Endodermal cell (in vitro differentiated cells): ENCODE measurements at regions not wholly inside any gene's neighbourhood (a gene's known extent, or its start where the extent isn't known, plus 50 kb on each side); places are given as distances from the start of the nearest gene placed in this dataset.

Experiments used
- DNase-seq: peaks from one replicate; pipeline ENCODE4 v3.0.0-alpha.2; 2017
- H3K27ac ChIP-seq: 2 replicates; pipeline ENCODE4 v1.5.1; 2013; ENCODE audit warnings: mild to moderate bottlenecking, low read depth, low read length, moderate library complexity
- H3K27me3 ChIP-seq: 2 replicates; pipeline ENCODE4 v1.6.1; 2013; ENCODE audit warnings: mild to moderate bottlenecking, low read length, moderate library complexity; ENCODE audit not compliant: insufficient read depth, control insufficient read depth, poor library complexity, severe bottlenecking
- H3K36me3 ChIP-seq: 2 replicates; pipeline ENCODE4 v1.7.0; 2013; ENCODE audit warnings: mild to moderate bottlenecking, low read length, moderate library complexity; ENCODE audit not compliant: control insufficient read depth, insufficient read depth
- H3K4me1 ChIP-seq: one replicate; pipeline ENCODE4 v1.7.0; 2013; ENCODE audit warnings: low read length; ENCODE audit not compliant: control insufficient read depth, insufficient read depth
- H3K4me3 ChIP-seq: 2 replicates; pipeline ENCODE4 v1.5.1; 2013; ENCODE audit warnings: mild to moderate bottlenecking, low read length, moderate library complexity
- H3K9ac ChIP-seq: 2 replicates; pipeline ENCODE4 v1.6.1; 2013; ENCODE audit warnings: mild to moderate bottlenecking, low read length, moderate library complexity; ENCODE audit not compliant: poor library complexity, severe bottlenecking; ENCODE audit errors: extremely low read depth
- H3K9me3 ChIP-seq: 2 replicates; pipeline ENCODE4 v1.6.1; 2013; ENCODE audit warnings: mild to moderate bottlenecking, low read length, moderate library complexity; ENCODE audit not compliant: control insufficient read depth
- H3K27ac Mint-ChIP-seq: 2 replicates; pipeline ENCODE4 v1.8.0; 2020; ENCODE audit warnings: mixed read lengths
- H3K27me3 Mint-ChIP-seq: 2 replicates; pipeline ENCODE4 v1.8.0; 2021; ENCODE audit warnings: mild to moderate bottlenecking, mixed read lengths; ENCODE audit not compliant: insufficient read depth
- H3K36me3 Mint-ChIP-seq: 2 replicates; pipeline ENCODE4 v1.8.0; 2020; ENCODE audit warnings: low read depth, mixed read lengths
- H3K4me1 Mint-ChIP-seq: 2 replicates; pipeline ENCODE4 v1.8.0; 2020; ENCODE audit warnings: mixed read lengths
- H3K4me3 Mint-ChIP-seq: 2 replicates; pipeline ENCODE4 v1.8.0; 2020; ENCODE audit warnings: mild to moderate bottlenecking, moderate library complexity, mixed read lengths
- H3K9me3 Mint-ChIP-seq: 2 replicates; pipeline ENCODE4 v1.8.0; 2020; ENCODE audit warnings: mild to moderate bottlenecking, mixed read lengths
- WGBS, 2 experiments: methylation state at CpG; one replicate each; pipeline versions ENCODE4 v1.1.5 to v1.1.7; 2013; ENCODE audit warnings: missing lambda C conversion rate in 2 of 2, mixed read lengths in 1 of 2; ENCODE audit not compliant: insufficient coverage in 1 of 2, insufficient read length in 1 of 2; 5-methylcytosine and 5-hydroxymethylcytosine counted together
- TF ChIP-seq, protein P1 (sequence below): fragments of 200-600 bp; sonication (generic); conservative IDR thresholded peaks from 2 replicates; pipeline ENCODE4 v1.5.0; 2021; ENCODE audit warnings: antibody characterized with exemption, mild to moderate bottlenecking

DNA sequence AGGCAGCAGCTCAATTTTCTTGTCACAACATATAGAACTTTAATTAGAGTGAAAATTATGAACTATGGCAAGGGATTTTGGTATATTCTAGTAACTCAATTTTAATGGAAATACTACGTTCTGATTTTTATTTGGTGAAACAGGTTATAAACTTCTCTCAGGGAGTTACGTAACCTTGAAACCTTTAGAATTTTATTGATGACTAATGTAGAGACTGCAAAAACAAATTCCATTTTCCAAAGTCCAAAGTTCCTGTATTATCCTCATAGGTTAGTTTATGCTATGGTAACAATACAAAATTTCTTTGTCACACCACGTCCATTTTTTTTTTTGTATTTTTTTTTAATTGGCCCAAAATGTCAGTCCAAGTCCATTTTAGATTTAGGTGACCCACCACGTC, 185.7 kb downstream of the KLF5 start:
- Histone ChIP-seq H3K4me3 (no peak overlapping the region), H3K9ac (no peak overlapping the region), H3K27me3 (no peaks in the 10 kb centered on the region), H3K27ac (no peak overlapping the region), H3K36me3 (no peaks in the 10 kb centered on the region), H3K4me1 (peaks cover 5% of the 10 kb centered on the region), H3K9me3 (no peaks in the 10 kb centered on the region)
- Mint-ChIP-seq H3K27me3 (no peaks in the 10 kb centered on the region), H3K27ac (no peak overlapping the region), H3K9me3 (no peaks in the 10 kb centered on the region), H3K36me3 (no peaks in the 10 kb centered on the region), H3K4me1 (peaks cover 23% of the 10 kb centered on the region), H3K4me3 (no peak overlapping the region)
- no peak for DNase-seq
- TF ChIP-seq, protein P1, sequence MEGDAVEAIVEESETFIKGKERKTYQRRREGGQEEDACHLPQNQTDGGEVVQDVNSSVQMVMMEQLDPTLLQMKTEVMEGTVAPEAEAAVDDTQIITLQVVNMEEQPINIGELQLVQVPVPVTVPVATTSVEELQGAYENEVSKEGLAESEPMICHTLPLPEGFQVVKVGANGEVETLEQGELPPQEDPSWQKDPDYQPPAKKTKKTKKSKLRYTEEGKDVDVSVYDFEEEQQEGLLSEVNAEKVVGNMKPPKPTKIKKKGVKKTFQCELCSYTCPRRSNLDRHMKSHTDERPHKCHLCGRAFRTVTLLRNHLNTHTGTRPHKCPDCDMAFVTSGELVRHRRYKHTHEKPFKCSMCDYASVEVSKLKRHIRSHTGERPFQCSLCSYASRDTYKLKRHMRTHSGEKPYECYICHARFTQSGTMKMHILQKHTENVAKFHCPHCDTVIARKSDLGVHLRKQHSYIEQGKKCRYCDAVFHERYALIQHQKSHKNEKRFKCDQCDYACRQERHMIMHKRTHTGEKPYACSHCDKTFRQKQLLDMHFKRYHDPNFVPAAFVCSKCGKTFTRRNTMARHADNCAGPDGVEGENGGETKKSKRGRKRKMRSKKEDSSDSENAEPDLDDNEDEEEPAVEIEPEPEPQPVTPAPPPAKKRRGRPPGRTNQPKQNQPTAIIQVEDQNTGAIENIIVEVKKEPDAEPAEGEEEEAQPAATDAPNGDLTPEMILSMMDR: no peak
- WGBS, 2 experiments: 90 to 100% methylated on average over 1 to 4 of the region's 4 CpGs

GRCh38 chr13:73242515-73243015, 183.8 kb downstream of the KLF5 start:
- H3K27me3 ChIP-seq: no peaks in the 10 kb centered on the region
- no peak overlapping the region for H3K4me3 ChIP-seq
- H3K4me1 Mint-ChIP-seq: peaks cover 13% of the 10 kb centered on the region
- no peaks in the 10 kb centered on the region for H3K27me3 Mint-ChIP-seq
- no peaks in the 10 kb centered on the region for H3K9me3 Mint-ChIP-seq
- H3K4me1 ChIP-seq: no peaks in the 10 kb centered on the region
- no peaks in the 10 kb centered on the region for H3K36me3 Mint-ChIP-seq
- no peak overlapping the region for H3K27ac ChIP-seq
- no peak overlapping the region for H3K4me3 Mint-ChIP-seq
- H3K36me3 ChIP-seq: no peaks in the 10 kb centered on the region
- no peak overlapping the region for H3K9ac ChIP-seq
- WGBS, 2 experiments: 94% methylated on average over 2 of the region's 2 CpGs; no CpG with 5 or more reads in 1 of the 2 experiments
- no peaks in the 10 kb centered on the region for H3K9me3 ChIP-seq
- no peak for DNase-seq
- TF ChIP-seq, protein P1: no peak
- H3K27ac Mint-ChIP-seq: no peak overlapping the region

DNA sequence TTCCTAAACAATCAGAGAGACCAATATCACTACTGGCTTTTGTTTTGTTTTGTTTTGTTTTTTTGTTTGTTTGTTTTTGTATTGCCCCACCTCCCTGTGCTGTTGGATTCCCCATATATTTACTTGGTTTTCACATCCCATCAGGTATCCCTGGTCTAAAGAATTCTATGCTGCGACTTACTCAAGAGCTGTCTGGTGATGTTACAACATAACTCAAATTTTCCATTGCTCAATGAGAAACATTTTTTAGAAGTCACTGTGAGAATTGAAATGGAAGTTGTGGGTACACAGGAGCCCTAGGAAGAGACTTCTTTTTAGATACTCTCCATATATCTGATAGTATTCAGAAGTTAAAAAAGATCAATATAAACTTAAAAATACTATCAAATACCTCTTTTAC, 181.4 kb downstream of the KLF5 start:
- TF ChIP-seq, protein P1: no peak
- Histone ChIP-seq H3K27ac (no peak overlapping the region), H3K27me3 (no peaks in the 10 kb centered on the region), H3K4me3 (no peak overlapping the region), H3K4me1 (no peaks in the 10 kb centered on the region), H3K9ac (no peak overlapping the region), H3K9me3 (no peaks in the 10 kb centered on the region), H3K36me3 (no peaks in the 10 kb centered on the region)
- Mint-ChIP-seq H3K36me3 (no peaks in the 10 kb centered on the region), H3K27me3 (no peaks in the 10 kb centered on the region), H3K4me3 (no peak overlapping the region), H3K4me1 (peaks cover 8% of the 10 kb centered on the region), H3K9me3 (no peaks in the 10 kb centered on the region), H3K27ac (peak overlapping the region; percentile 8)
- 87% methylated on average over 1 of the region's 1 CpG; no CpG with 5 or more reads in 1 of the 2 experiments for WGBS, 2 experiments
- DNase-seq: no peak
